BJ (cell line): ENCODE measurements at regions not wholly inside any gene's neighbourhood (a gene's known extent, or its start where the extent isn't known, plus 50 kb on each side); places are given as distances from the start of the nearest gene placed in this dataset.

Experiments used
- CTCF ChIA-PET: fragments of 350-600 bp; formaldehyde crosslinking; extraction: SDS; loops from one replicate; lab custom pipeline; 2021; ENCODE audit warnings: antibody characterized with exemption, inconsistent platforms; lab: Yijun Ruan, JAX
- POLR2A ChIA-PET: fragments of 300-600 bp; sonication (Branson Sonifier 250); formaldehyde crosslinking; extraction: SDS; loops from one replicate; lab custom pipeline; 2021; ENCODE audit warnings: antibody characterized with exemption; lab: Charles Lee
- DNase-seq: peaks from one replicate; pipeline ENCODE4 v3.0.0-alpha.2; 2011; ENCODE audit warnings: low read depth
- H3K27me3 ChIP-seq: 2 replicates; pipeline ENCODE4 v1.6.0; 2011; ENCODE audit warnings: low read length; ENCODE audit not compliant: control insufficient read depth, insufficient read depth
- H3K36me3 ChIP-seq: 2 replicates; pipeline ENCODE4 v1.5.1; 2011; ENCODE audit warnings: low read length; ENCODE audit not compliant: control insufficient read depth, insufficient read depth
- H3K4me3 ChIP-seq: 2 replicates; pipeline ENCODE4 v1.5.1; 2011; ENCODE audit warnings: low read depth, mild to moderate bottlenecking, control low read depth, low read length
- CTCF ChIP-seq: IDR thresholded peaks from 2 replicates; pipeline ENCODE4 v1.5.1; 2011; ENCODE audit warnings: low read depth, mild to moderate bottlenecking, control low read depth, inconsistent platforms, low read length, moderate library complexity; ENCODE audit not compliant: insufficient read depth

- ChIA-PET POLR2A (no interaction called here), CTCF (no interaction called here)
- Histone ChIP-seq H3K4me3 (no peak overlapping the region), H3K36me3 (no peaks in the 10 kb centered on the region), H3K27me3 (no peaks in the 10 kb centered on the region)
- no peak for TF ChIP-seq CTCF
- no peak for DNase-seq
Observed at GRCh38 chr4:184558996-184559395, 84.6 kb upstream of the IRF2 start.

- Histone ChIP-seq H3K36me3 (no peaks in the 10 kb centered on the region), H3K4me3 (no peak overlapping the region), H3K27me3 (no peaks in the 10 kb centered on the region)
- no peak for DNase-seq
- ChIA-PET CTCF (no interaction called here), POLR2A (no interaction called here)
- no peak for TF ChIP-seq CTCF
Observed at GRCh38 chr4:184553891-184554290, 79.5 kb upstream of the IRF2 start.

GRCh38 chr4:184550476-184550875 is 76.1 kb upstream of the IRF2 start:
- CTCF ChIA-PET = interaction anchor here (1.4 to 1.9 kb wide), 3 partner anchors 11 to 263 kb away, joined by 3 to 5 read pairs (median 5); no protein-coding TSS in a partner anchor

GRCh38 chr4:184548648-184549341 is 74.4 kb upstream of the IRF2 start:
- no peak for TF ChIP-seq CTCF
- ChIA-PET CTCF (no interaction called here), POLR2A (no interaction called here)
- H3K27me3 ChIP-seq = no peaks in the 10 kb centered on the region
- DNase-seq = no peak
- no peaks in the 10 kb centered on the region for H3K36me3 ChIP-seq
- H3K4me3 ChIP-seq = no peak overlapping the region

More at GRCh38 chr4:184550476-184550875, 76.1 kb upstream of the IRF2 start:
- no peaks in the 10 kb centered on the region for H3K36me3 ChIP-seq
- no peak for DNase-seq
- H3K27me3 ChIP-seq = no peaks in the 10 kb centered on the region
- no peak overlapping the region for H3K4me3 ChIP-seq
- POLR2A ChIA-PET = no interaction called here
- TF ChIP-seq CTCF = no peak

DNA sequence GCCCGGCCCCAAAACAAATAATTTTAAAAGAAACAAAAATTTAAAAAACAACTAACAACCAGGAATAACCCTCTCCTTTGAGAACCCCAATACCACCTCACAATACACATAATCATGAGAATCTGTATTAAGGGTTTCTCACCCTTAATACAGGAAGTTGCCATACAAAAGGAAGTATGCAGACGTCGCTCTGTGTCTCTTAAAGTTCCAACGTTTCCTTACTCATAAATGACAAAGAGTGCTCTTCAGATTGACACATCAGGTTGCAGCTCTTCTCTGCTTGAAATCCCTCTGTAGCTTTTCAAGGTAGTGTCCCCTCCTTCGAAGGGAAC is 73.9 kb upstream of the IRF2 start:
- ChIA-PET POLR2A (no interaction called here), CTCF (interaction anchor here (1.1 to 1.2 kb wide), 2 partner anchors 8 to 13 kb away, joined by 3 to 4 read pairs; no protein-coding TSS in a partner anchor)
- Histone ChIP-seq H3K36me3 (no peaks in the 10 kb centered on the region), H3K4me3 (no peak overlapping the region), H3K27me3 (no peaks in the 10 kb centered on the region)
- no peak for DNase-seq
- TF ChIP-seq CTCF = no peak
